ENCODE measurements at regions not wholly inside any gene's neighbourhood (a gene's known extent, or its start where the extent isn't known, plus 50 kb on each side); places are given as distances from the start of the nearest gene placed in this dataset.
"Not testable (repeated sequence)": the region's sequence is repeated elsewhere in the genome, so short reads cannot be mapped to it uniquely, and the experiment has no call there.

- in situ Hi-C loops (cut with MboI); DNase-seq (ENCODE audit: extremely low read depth in 1 of 4, low spot score in 3 of 4); H4K20me1 ChIP-seq (replicated peaks; ENCODE audit: control insufficient read depth, insufficient read depth, low read length); H3K9me3 ChIP-seq (replicated peaks; ENCODE audit: control insufficient read depth, insufficient read depth, low read depth, low read length); H3K79me2 ChIP-seq (ENCODE audit: control insufficient read depth, insufficient read depth, low read length); ATAC-seq; CTCF ChIA-PET (ENCODE audit: low intra/inter-chr PET ratio); H3K36me3 ChIP-seq (ENCODE audit: control insufficient read depth, insufficient read depth, low read length); H3K9me1 ChIP-seq (ENCODE audit: control insufficient read depth, insufficient read depth, low read length); H3K4me1 ChIP-seq (replicated peaks in 1 of 2; ENCODE audit: control insufficient read depth in 2 of 2, insufficient read depth in 2 of 2, low read length in 2 of 2); H3K27ac ChIP-seq (ENCODE audit: extremely low read depth, low read depth, low read length); BruUV-seq (replicated peaks); FAIRE-seq; POLR2A ChIA-PET; H3K4me3 ChIP-seq; H2AFZ ChIP-seq (ENCODE audit: low read depth, low read length); H3K27me3 ChIP-seq (ENCODE audit: control insufficient read depth in 2 of 2, insufficient read depth in 2 of 2, low read length in 2 of 2); H3K9ac ChIP-seq (ENCODE audit: insufficient read depth in 1 of 2, low read depth in 2 of 2, low read length in 2 of 2); H3K4me2 ChIP-seq (ENCODE audit: insufficient read depth, low read length); intact Hi-C loops (cut with micrococcal nuclease): not testable (repeated sequence)
- TF ChIP-seq TFE3 (CRISPR knock-in tag; IDR thresholded peaks at IDR 0.05): peak; percentile 41; the same call in 1 of the 2 replicates
- 0% methylated on average over 2 of the region's 3 CpGs for WGBS (ENCODE audit: insufficient coverage, low coverage, missing lambda C conversion rate)
These were observed 258.8 kb upstream of the C9orf72 start for GRCh38 chr9:27832108-27832507.

- no peak overlapping the region for H3K27ac ChIP-seq (ENCODE audit: extremely low read depth, low read depth, low read length)
- ChIA-PET POLR2A (no interaction called here), CTCF (ENCODE audit: low intra/inter-chr PET ratio) (no interaction called here)
- WGBS (ENCODE audit: insufficient coverage, low coverage, missing lambda C conversion rate): 0% methylated on average over 1 of the region's 3 CpGs
- H3K9me1 ChIP-seq (ENCODE audit: control insufficient read depth, insufficient read depth, low read length): no peaks in the 10 kb centered on the region
- intact Hi-C loops (cut with micrococcal nuclease): no loop called here
- ATAC-seq: no peak
- in situ Hi-C loops (cut with MboI): no loop called here
- BruUV-seq (replicated peaks): no TSS peak
- H3K4me2 ChIP-seq (ENCODE audit: insufficient read depth, low read length): no peak overlapping the region
- H4K20me1 ChIP-seq (replicated peaks; ENCODE audit: control insufficient read depth, insufficient read depth, low read length): no peaks in the 10 kb centered on the region
- H3K36me3 ChIP-seq (ENCODE audit: control insufficient read depth, insufficient read depth, low read length): no peaks in the 10 kb centered on the region
- FAIRE-seq: no peak
- H3K9ac ChIP-seq (ENCODE audit: insufficient read depth in 1 of 2, low read depth in 2 of 2, low read length in 2 of 2): no peak overlapping the region
- DNase-seq (ENCODE audit: extremely low read depth in 1 of 4, low spot score in 3 of 4): no peak
- H3K79me2 ChIP-seq (ENCODE audit: control insufficient read depth, insufficient read depth, low read length): no peaks in the 10 kb centered on the region
- no peak overlapping the region for H3K4me3 ChIP-seq
- no peaks in the 10 kb centered on the region for H3K4me1 ChIP-seq (replicated peaks in 1 of 2; ENCODE audit: control insufficient read depth in 2 of 2, insufficient read depth in 2 of 2, low read length in 2 of 2)
- H3K27me3 ChIP-seq (ENCODE audit: control insufficient read depth in 2 of 2, insufficient read depth in 2 of 2, low read length in 2 of 2): no peaks in the 10 kb centered on the region
- H2AFZ ChIP-seq (ENCODE audit: low read depth, low read length): no peak overlapping the region
- no peaks in the 10 kb centered on the region for H3K9me3 ChIP-seq (replicated peaks; ENCODE audit: control insufficient read depth, insufficient read depth, low read depth, low read length)
- TF ChIP-seq ZBTB34 (CRISPR knock-in tag; IDR thresholded peaks at IDR 0.05): no peak
- no peak for TF ChIP-seq CHAMP1 (IDR thresholded peaks at IDR 0.05)
- no peak for TF ChIP-seq MXI1 (IDR thresholded peaks at IDR 0.05; ENCODE audit: low read depth, low read length)
- TF ChIP-seq KAT8 (IDR thresholded peaks at IDR 0.05; ENCODE audit: low read depth): no peak
- no peak for TF ChIP-seq SMARCB1 (IDR thresholded peaks at IDR 0.05; ENCODE audit: insufficient read length, low read depth)
- TF ChIP-seq ELF4 (CRISPR knock-in tag; IDR thresholded peaks at IDR 0.05): no peak
- TF ChIP-seq TBP (optimal IDR thresholded peaks at IDR 0.05; ENCODE audit: low read depth, low read length): no peak
- no peak for TF ChIP-seq NBN (IDR thresholded peaks at IDR 0.05; ENCODE audit: low read depth)
These were observed 262.0 kb upstream of the C9orf72 start for GRCh38 chr9:27835286-27835685.

All from K562 (cell line).